MM.1S (cell line): ENCODE measurements at regions not wholly inside any gene's neighbourhood (a gene's known extent, or its start where the extent isn't known, plus 50 kb on each side); places are given as distances from the start of the nearest gene placed in this dataset.

Experiments used
- EZH2 ChIP-seq: fragments of 300-600 bp; sonication (generic); optimal IDR thresholded peaks from 2 replicates; pipeline ENCODE3; 2017; ENCODE audit warnings: low read depth, mild to moderate bottlenecking, antibody characterized with exemption, low read length, mixed read lengths
- EZH2phosphoT487 ChIP-seq: fragments of 300-600 bp; sonication (generic); IDR thresholded peaks from 2 replicates; pipeline ENCODE4 v1.6.1; 2018; ENCODE audit warnings: antibody characterized with exemption, low read length
- TF ChIP-seq, protein P1 (sequence below): fragments of 300-600 bp; sonication (generic); IDR thresholded peaks from 2 replicates; pipeline ENCODE4 v1.5.1; 2016; ENCODE audit warnings: antibody characterized with exemption, low read length, mixed read lengths

DNA sequence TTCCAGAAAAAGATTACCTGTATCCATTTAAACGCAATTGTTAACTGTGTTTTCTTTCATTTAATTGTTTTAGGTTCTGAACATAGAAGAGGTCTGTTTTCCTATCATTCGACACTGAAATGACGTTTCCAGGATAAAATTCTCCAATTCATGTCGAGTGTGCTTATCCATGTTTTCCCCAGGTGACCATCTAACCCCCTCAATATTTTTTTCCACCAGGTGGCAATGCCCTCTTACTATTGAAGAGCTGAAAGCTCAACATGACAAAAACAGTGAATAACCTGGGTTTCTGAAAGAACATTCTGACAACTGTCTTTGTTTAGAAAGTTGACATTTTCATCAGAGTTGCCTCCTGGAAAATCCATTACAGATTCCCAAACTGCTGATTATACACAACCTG lies 948.7 kb downstream of the KCNJ2 start:
- TF ChIP-seq EZH2, result no peak
- TF ChIP-seq, protein P1, sequence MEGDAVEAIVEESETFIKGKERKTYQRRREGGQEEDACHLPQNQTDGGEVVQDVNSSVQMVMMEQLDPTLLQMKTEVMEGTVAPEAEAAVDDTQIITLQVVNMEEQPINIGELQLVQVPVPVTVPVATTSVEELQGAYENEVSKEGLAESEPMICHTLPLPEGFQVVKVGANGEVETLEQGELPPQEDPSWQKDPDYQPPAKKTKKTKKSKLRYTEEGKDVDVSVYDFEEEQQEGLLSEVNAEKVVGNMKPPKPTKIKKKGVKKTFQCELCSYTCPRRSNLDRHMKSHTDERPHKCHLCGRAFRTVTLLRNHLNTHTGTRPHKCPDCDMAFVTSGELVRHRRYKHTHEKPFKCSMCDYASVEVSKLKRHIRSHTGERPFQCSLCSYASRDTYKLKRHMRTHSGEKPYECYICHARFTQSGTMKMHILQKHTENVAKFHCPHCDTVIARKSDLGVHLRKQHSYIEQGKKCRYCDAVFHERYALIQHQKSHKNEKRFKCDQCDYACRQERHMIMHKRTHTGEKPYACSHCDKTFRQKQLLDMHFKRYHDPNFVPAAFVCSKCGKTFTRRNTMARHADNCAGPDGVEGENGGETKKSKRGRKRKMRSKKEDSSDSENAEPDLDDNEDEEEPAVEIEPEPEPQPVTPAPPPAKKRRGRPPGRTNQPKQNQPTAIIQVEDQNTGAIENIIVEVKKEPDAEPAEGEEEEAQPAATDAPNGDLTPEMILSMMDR, result peak; percentile 41
- TF ChIP-seq EZH2phosphoT487, result no peak
